Activated CD8-positive, alpha-beta T cell treated with anti-CD3 and anti-CD28 coated beads for 36 hours (primary cell): ENCODE measurements at regions not wholly inside any gene's neighbourhood (a gene's known extent, or its start where the extent isn't known, plus 50 kb on each side); places are given as distances from the start of the nearest gene placed in this dataset.

Source experiments
- ATAC-seq: fragments of 200-7000 bp; cut with Tn5 transposase; one replicate; pipeline ENCODE4 v1.10.0; 2021; ENCODE audit warnings: mild to moderate bottlenecking, moderate library complexity
- CTCF ChIA-PET: fragments of 350-600 bp; sonication (Branson Sonifier 250); formaldehyde crosslinking; loops from one replicate; lab custom pipeline; 2021; ENCODE audit warnings: antibody characterized with exemption; lab: Charles Lee
- POLR2A ChIA-PET: fragments of 350-600 bp; sonication (Branson Sonifier 250); formaldehyde crosslinking; loops from one replicate; lab custom pipeline; 2021; ENCODE audit warnings: antibody characterized with exemption; lab: Charles Lee
- DNase-seq: peaks from one replicate; pipeline ENCODE4 v3.0.0-alpha.2; 2020
- H3K27ac Mint-ChIP-seq: one replicate; pipeline ENCODE4 v1.8.0; 2021; ENCODE audit warnings: mild to moderate bottlenecking, mixed read lengths
- H3K27me3 Mint-ChIP-seq: one replicate; pipeline ENCODE4 v1.8.0; 2021; ENCODE audit warnings: mixed read lengths
- H3K36me3 Mint-ChIP-seq: one replicate; pipeline ENCODE4 v1.8.0; 2021; ENCODE audit warnings: low read depth, mixed read lengths
- H3K4me1 Mint-ChIP-seq: one replicate; pipeline ENCODE4 v1.8.0; 2021; ENCODE audit warnings: low read depth, mixed read lengths
- H3K4me3 Mint-ChIP-seq: one replicate; pipeline ENCODE4 v1.8.0; 2021; ENCODE audit warnings: mild to moderate bottlenecking, moderate library complexity, mixed read lengths
- H3K9me3 Mint-ChIP-seq: one replicate; pipeline ENCODE4 v1.8.0; 2021; ENCODE audit warnings: mixed read lengths
- CTCF ChIP-seq: fragments of 200-600 bp; IDR thresholded peaks from one replicate; pipeline ENCODE4 v1.8.0; 2022; ENCODE audit warnings: antibody characterized with exemption, mild to moderate bottlenecking
- intact Hi-C: fragments of 100-400 bp; cut with micrococcal nuclease; formaldehyde crosslinking; loops from one replicate; pipeline ENCODE4 v1.10.0; 2022

GRCh38 chr2:103520547-103520946 lies 758.7 kb downstream of the TMEM182 start:
- no peak for TF ChIP-seq CTCF
- H3K36me3 Mint-ChIP-seq = no peaks in the 10 kb centered on the region
- no peak for ATAC-seq
- CTCF ChIA-PET = no interaction called here
- intact Hi-C loops = no loop called here
- no peaks in the 10 kb centered on the region for H3K4me1 Mint-ChIP-seq
- DNase-seq = no peak
- H3K27me3 Mint-ChIP-seq = no peaks in the 10 kb centered on the region
- peaks cover 4% of the 10 kb centered on the region for H3K9me3 Mint-ChIP-seq
- no peak overlapping the region for H3K27ac Mint-ChIP-seq
- POLR2A ChIA-PET = no interaction called here
- no peak overlapping the region for H3K4me3 Mint-ChIP-seq

- no peak overlapping the region for H3K4me3 Mint-ChIP-seq
- no peaks in the 10 kb centered on the region for H3K36me3 Mint-ChIP-seq
- no peak overlapping the region for H3K27ac Mint-ChIP-seq
- intact Hi-C loops = no loop called here
- peaks cover 3% of the 10 kb centered on the region for H3K9me3 Mint-ChIP-seq
- ATAC-seq (no peak), DNase-seq (no peak)
- CTCF ChIA-PET = no interaction called here
- H3K4me1 Mint-ChIP-seq = no peaks in the 10 kb centered on the region
- POLR2A ChIA-PET = no interaction called here
- H3K27me3 Mint-ChIP-seq = no peaks in the 10 kb centered on the region
- no peak for TF ChIP-seq CTCF
Observed at GRCh38 chr2:103525756-103526155, 763.9 kb downstream of the TMEM182 start.

- intact Hi-C loops = no loop called here
- no peak for TF ChIP-seq CTCF
- DNase-seq (no peak), ATAC-seq (no peak)
- Mint-ChIP-seq H3K4me1 (no peaks in the 10 kb centered on the region), H3K27ac (no peak overlapping the region), H3K4me3 (no peak overlapping the region), H3K27me3 (no peaks in the 10 kb centered on the region), H3K36me3 (no peaks in the 10 kb centered on the region), H3K9me3 (peaks cover 3% of the 10 kb centered on the region)
- ChIA-PET CTCF (no interaction called here), POLR2A (no interaction called here)
Observed at GRCh38 chr2:103526757-103527156, 764.9 kb downstream of the TMEM182 start.

- CTCF ChIA-PET = interaction anchor here (0.6 kb wide), 1 partner anchor 216 kb away, joined by 3 read pairs; no protein-coding TSS in a partner anchor
- POLR2A ChIA-PET = no interaction called here
- no peak for TF ChIP-seq CTCF
- H3K27ac Mint-ChIP-seq = no peak overlapping the region
- intact Hi-C loops = no loop called here
- DNase-seq (no peak), ATAC-seq (no peak)
- H3K27me3 Mint-ChIP-seq = no peaks in the 10 kb centered on the region
- no peaks in the 10 kb centered on the region for H3K4me1 Mint-ChIP-seq
- no peak overlapping the region for H3K4me3 Mint-ChIP-seq
- no peaks in the 10 kb centered on the region for H3K36me3 Mint-ChIP-seq
- peaks cover 3% of the 10 kb centered on the region for H3K9me3 Mint-ChIP-seq
Observed at GRCh38 chr2:103527278-103527677, 765.4 kb downstream of the TMEM182 start.

GRCh38 chr2:103529798-103530502 lies 768.1 kb downstream of the TMEM182 start:
- DNase-seq (no peak), ATAC-seq (no peak)
- H3K9me3 Mint-ChIP-seq = peaks cover 10% of the 10 kb centered on the region
- H3K27ac Mint-ChIP-seq = no peak overlapping the region
- no peaks in the 10 kb centered on the region for H3K4me1 Mint-ChIP-seq
- H3K36me3 Mint-ChIP-seq = no peaks in the 10 kb centered on the region
- no peaks in the 10 kb centered on the region for H3K27me3 Mint-ChIP-seq
- no peak for TF ChIP-seq CTCF
- POLR2A ChIA-PET = no interaction called here
- intact Hi-C loops = no loop called here
- no peak overlapping the region for H3K4me3 Mint-ChIP-seq
- CTCF ChIA-PET = no interaction called here
